Heart left ventricle (tissue), 13 donors: ENCODE measurements at regions not wholly inside any gene's neighbourhood (a gene's known extent, or its start where the extent isn't known, plus 50 kb on each side); places are given as distances from the start of the nearest gene placed in this dataset.

Source experiments
- CTCF ChIP-seq, 12 donors: fragments of 200-600 bp; sonication (generic) in 4 of 12; IDR thresholded peaks; one replicate each; pipeline versions ENCODE4 v1.5.0 to v1.8.0; 2018 to 2022; ENCODE audit warnings: antibody characterized with exemption in 12 of 12, mild to moderate bottlenecking in 5 of 12
- POLR2A ChIP-seq, 2 donors: fragments of 450-650 bp; IDR thresholded peaks; one replicate each; pipeline ENCODE4 v1.6.1; 2017; ENCODE audit warnings: antibody characterized with exemption in 2 of 2, mild to moderate bottlenecking in 2 of 2, moderate library complexity in 2 of 2
- donor health status: ischemic (EF 13 %, LVEDD 7.1; RV severe dilation, severe dysfunction).
- donor health status: DM: no; HTN: yes; CAD: no.
- donor health status: DM: no; HTN: no; CAD: no.
- donor health status: ischemic (EF 25% LVEDD 6.9; RV normal size, moderate dysfunction).
- donor health status: ischemic (EF 25% LVEDD 5.7; RV mildly dilated, moderate dysfunction).
- donor health status: ischemic (EF 35%, LVEDD 5.7; RV mildly dilated, moderate dysfunction).
- donor health status: nonischemic (EF 11% LVEDD 7.7; RV severe dilation, severe dysfunction).
- donor health status: DM: yes; HTN: yes; CAD: no.
- donor health status: PGD.
- donor health status: ischemic (EF 29% LVEDD 5.4; RV normal size, mild dysfunction).
- donor health status: nonischemic (EF 23%, LVEDD 6.1; RV moderate dilation, normal function).

- TF ChIP-seq CTCF (IDR thresholded peaks at IDR 0.05) (no peak), POLR2A (IDR thresholded peaks at IDR 0.05) (no peak)
Measured at GRCh38 chr12:60308366-60308991, 712.6 kb downstream of the SLC16A7 start.
